ENCODE measurements at regions not wholly inside any gene's neighbourhood (a gene's known extent, or its start where the extent isn't known, plus 50 kb on each side); places are given as distances from the start of the nearest gene placed in this dataset.
A peak's percentile ranks its signal among the peaks of the same experiment; 100 is the strongest.
"Not testable (repeated sequence)": the region's sequence is repeated elsewhere in the genome, so short reads cannot be mapped to it uniquely, and the experiment has no call there.

GRCh38 chr15:59764775-59765174, 75.7 kb upstream of the BNIP2 start:
- no peak for DNase-seq

- no peak for DNase-seq
These were observed 73.4 kb upstream of the BNIP2 start for GRCh38 chr15:59762558-59762957.

GRCh38 chr15:59760256-59760655, 71.1 kb upstream of the BNIP2 start:
- DNase-seq = not testable (repeated sequence)

GRCh38 chr15:59751552-59752413, 62.7 kb upstream of the BNIP2 start:
- peak; percentile 34 for DNase-seq

- DNase-seq = no peak
These were observed 57.7 kb upstream of the BNIP2 start for GRCh38 chr15:59746777-59747176.

- peak; percentile 49 for DNase-seq
These were observed 52.3 kb upstream of the BNIP2 start for GRCh38 chr15:59741274-59741906.

GRCh38 chr15:59739557-59740186, 50.6 kb upstream of the BNIP2 start:
- DNase-seq = no peak

All from hematopoietic multipotent progenitor cell treated with erythropoietin and hydrocortisone succinate and interleukin-3 and kit ligand, for 4 days (in vitro differentiated cells).